IMR-90 (cell line): ENCODE measurements at regions not wholly inside any gene's neighbourhood (a gene's known extent, or its start where the extent isn't known, plus 50 kb on each side); places are given as distances from the start of the nearest gene placed in this dataset.

Source experiments
- ATAC-seq: fragments of 200-7000 bp; cut with Tn5 transposase; 2 replicates; pipeline ENCODE4 v1.9.1; 2020; ENCODE audit warnings: low read depth, mild to moderate bottlenecking, moderate library complexity
- BruUV-seq: library from RNA; stranded (reverse); fragments of 400-500 nt; replicated peaks from 2 replicates; lab custom pipeline; 2021; lab: Mats Ljungman, UMichigan
- CTCF ChIA-PET: fragments of 300-600 bp; formaldehyde crosslinking; extraction: SDS; loops from one replicate; lab custom pipeline; 2021; ENCODE audit warnings: antibody characterized with exemption; lab: Yijun Ruan, JAX
- POLR2A ChIA-PET: fragments of 300-600 bp; sonication (Branson Sonifier 250); formaldehyde crosslinking; loops from one replicate; lab custom pipeline; 2022; ENCODE audit warnings: antibody characterized with exemption; ENCODE audit not compliant: unreplicated experiment; lab: Charles Lee
- DNase-seq: peaks from one replicate; pipeline ENCODE4 v3.0.0; 2013
- H2AFZ ChIP-seq: replicated peaks from 2 replicates; pipeline ENCODE3; 2013; ENCODE audit warnings: low read length, mild to moderate bottlenecking; ENCODE audit not compliant: poor library complexity
- H2AK5ac ChIP-seq: 2 replicates; pipeline ENCODE4 v1.6.1; 2013; ENCODE audit warnings: low read depth, low read length, inconsistent platforms
- H2AK9ac ChIP-seq: replicated peaks from 2 replicates; pipeline ENCODE3; 2013; ENCODE audit warnings: mild to moderate bottlenecking, low read depth, low read length, moderate library complexity; ENCODE audit not compliant: poor library complexity
- H2BK120ac ChIP-seq: 2 replicates; pipeline ENCODE4 v1.6.1; 2013; ENCODE audit warnings: low read depth, low read length, inconsistent platforms
- H2BK15ac ChIP-seq: 3 replicates; pipeline ENCODE4 v1.6.1; 2013; ENCODE audit warnings: low read depth, low read length, inconsistent platforms
- H2BK20ac ChIP-seq: 2 replicates; pipeline ENCODE4 v1.6.1; 2013; ENCODE audit warnings: low read depth, mild to moderate bottlenecking, inconsistent platforms, low read length, moderate library complexity
- H2BK5ac ChIP-seq: 2 replicates; pipeline ENCODE4 v1.6.1; 2013; ENCODE audit warnings: mild to moderate bottlenecking, low read depth, low read length, inconsistent platforms; ENCODE audit not compliant: poor library complexity, severe bottlenecking
- H3K14ac ChIP-seq: replicated peaks from 2 replicates; pipeline ENCODE4 v1.6.1; 2013; ENCODE audit warnings: low read depth, low read length, inconsistent platforms
- H3K18ac ChIP-seq: 2 replicates; pipeline ENCODE4 v1.6.1; 2013; ENCODE audit warnings: low read depth, low read length, control low read depth
- H3K23ac ChIP-seq: 2 replicates; pipeline ENCODE4 v1.6.1; 2013; ENCODE audit warnings: low read depth, low read length, inconsistent platforms
- H3K27ac ChIP-seq: 2 replicates; pipeline ENCODE4 v1.5.1; 2013; ENCODE audit warnings: mild to moderate bottlenecking, control low read depth, low read length; ENCODE audit not compliant: insufficient read depth
- H3K27me3 ChIP-seq: 2 replicates; pipeline ENCODE4 v1.6.1; 2013; ENCODE audit warnings: low read length; ENCODE audit not compliant: control insufficient read depth, insufficient read depth
- H3K36me3 ChIP-seq: 2 replicates; pipeline ENCODE4 v1.6.1; 2013; ENCODE audit warnings: low read length, mixed read lengths; ENCODE audit not compliant: control insufficient read depth, insufficient read depth
- H3K4ac ChIP-seq: 2 replicates; pipeline ENCODE4 v1.6.1; 2013; ENCODE audit warnings: low read depth, low read length, inconsistent platforms
- H3K4me1 ChIP-seq: 2 replicates; pipeline ENCODE4 v1.6.1; 2013; ENCODE audit warnings: low read length, mixed read lengths; ENCODE audit not compliant: control insufficient read depth, insufficient read depth
- H3K4me2 ChIP-seq: 2 replicates; pipeline ENCODE4 v1.6.1; 2013; ENCODE audit warnings: low read depth, mild to moderate bottlenecking, control low read depth, low read length, moderate library complexity
- H3K4me3 ChIP-seq: 2 replicates; pipeline ENCODE4 v1.5.1; 2013; ENCODE audit warnings: low read depth, mild to moderate bottlenecking, control low read depth, low read length, moderate library complexity; ENCODE audit not compliant: insufficient read depth
- H3K56ac ChIP-seq: 2 replicates; pipeline ENCODE4 v1.6.1; 2013; ENCODE audit warnings: low read length, inconsistent platforms; ENCODE audit not compliant: insufficient read depth; ENCODE audit errors: extremely low read depth
- H3K79me1 ChIP-seq, 2 experiments: 2 replicates each; pipeline ENCODE4 v1.6.1; 2013; ENCODE audit warnings: low read length in 2 of 2, inconsistent platforms in 1 of 2, low read depth in 1 of 2
- H3K9ac ChIP-seq: 2 replicates; pipeline ENCODE4 v1.6.1; 2013; ENCODE audit warnings: low read depth, low read length, control low read depth
- H3K9me1 ChIP-seq: 2 replicates; pipeline ENCODE4 v1.6.1; 2013; ENCODE audit warnings: low read length, inconsistent platforms; ENCODE audit not compliant: insufficient read depth
- H3K9me3 ChIP-seq: 2 replicates; pipeline ENCODE4 v1.6.1; 2013; ENCODE audit warnings: low read length; ENCODE audit not compliant: control insufficient read depth, insufficient read depth
- H4K20me1 ChIP-seq: 2 replicates; pipeline ENCODE4 v1.6.1; 2013; ENCODE audit warnings: low read length, inconsistent platforms; ENCODE audit not compliant: insufficient read depth
- H4K5ac ChIP-seq: 2 replicates; pipeline ENCODE4 v1.6.1; 2013; ENCODE audit warnings: mild to moderate bottlenecking, low read depth, low read length, control low read depth
- H4K8ac ChIP-seq, 2 experiments: 2 replicates each; pipeline ENCODE4 v1.6.1; 2013; ENCODE audit warnings: low read depth in 2 of 2, low read length in 2 of 2, control low read depth in 1 of 2, inconsistent platforms in 1 of 2
- H4K91ac ChIP-seq: 2 replicates; pipeline ENCODE4 v1.6.1; 2013; ENCODE audit warnings: low read depth, low read length, inconsistent platforms; ENCODE audit not compliant: insufficient read depth
- BHLHE40 ChIP-seq: fragments of 150-350 bp; IDR thresholded peaks from 2 replicates; pipeline ENCODE4 v1.6.1; 2016; ENCODE audit warnings: mild to moderate bottlenecking, low read depth, low read length
- CEBPB ChIP-seq: IDR thresholded peaks from 2 replicates; pipeline ENCODE4 v1.6.1; 2012; ENCODE audit warnings: low read depth, low read length, improper control_type of control experiment
- CHD1 ChIP-seq: IDR thresholded peaks from 2 replicates; pipeline ENCODE4 v1.6.1; 2012; ENCODE audit warnings: low read depth, low read length, improper control_type of control experiment
- FOS ChIP-seq: fragments of 150-350 bp; IDR thresholded peaks from 2 replicates; pipeline ENCODE4 v1.6.1; 2016; ENCODE audit warnings: low read depth, low read length
- RFX5 ChIP-seq: IDR thresholded peaks from 2 replicates; pipeline ENCODE4 v1.8.0; 2012; ENCODE audit warnings: low read depth, mild to moderate bottlenecking, low read length, moderate library complexity
- WGBS, 2 experiments: methylation state at CpG; one replicate each; pipeline versions ENCODE4 v1.1.5 to v1.1.7; 2013; ENCODE audit warnings: missing lambda C conversion rate in 2 of 2; ENCODE audit not compliant: insufficient read length in 1 of 2; ENCODE audit errors: extremely low coverage in 2 of 2; 5-methylcytosine and 5-hydroxymethylcytosine counted together
- dilution Hi-C: fragments of 300-500 bp; cut with HindIII; formaldehyde crosslinking; loops from one replicate; pipeline ENCODE4 v1.14.3; 2018; ENCODE audit warnings: low sequenced_read_pairs; ENCODE audit not compliant: unreplicated experiment
- in situ Hi-C: fragments of 300-500 bp; cut with MboI; formaldehyde crosslinking; loops from 3 replicates; pipeline ENCODE4 v1.14.3; 2019; ENCODE audit warnings: low sequenced_read_pairs, inconsistent platforms, mixed read lengths
- intact Hi-C: fragments of 100-400 bp; cut with micrococcal nuclease; formaldehyde crosslinking; loops from 2 replicates; pipeline ENCODE4 v1.10.0; 2022
- TF ChIP-seq, protein P1 (sequence below): conservative IDR thresholded peaks from 2 replicates; pipeline ENCODE4 v1.5.1; 2012; ENCODE audit warnings: mild to moderate bottlenecking, low read depth, low read length, improper control_type of control experiment
- TF ChIP-seq, protein P2 (sequence below): fragments of 150-350 bp; IDR thresholded peaks from 2 replicates; pipeline ENCODE4 v1.6.1; 2016; ENCODE audit warnings: low read depth, mild to moderate bottlenecking, low read length, moderate library complexity, borderline replicate concordance

DNA sequence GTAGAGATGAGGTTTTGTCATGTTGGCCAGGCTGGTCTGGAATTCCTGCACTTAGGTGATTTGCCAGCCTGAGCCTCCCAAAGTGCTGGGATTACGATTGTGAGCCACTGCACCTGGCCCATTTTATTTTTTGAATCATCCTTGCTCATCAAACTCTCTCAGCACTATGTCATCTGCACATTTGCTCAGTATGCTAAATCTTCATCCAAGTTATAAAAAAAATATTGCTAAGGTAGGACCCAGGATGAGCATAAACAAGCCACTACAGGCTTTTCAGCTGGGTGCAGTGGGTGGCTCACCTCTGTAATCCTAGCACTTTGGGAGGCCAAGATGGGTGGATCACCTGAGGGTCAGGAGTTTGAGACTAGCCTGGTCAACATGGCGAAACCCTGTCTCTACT lies 510.1 kb upstream of the LARGE1 start:
- H2AK9ac ChIP-seq = no peak overlapping the region

More for the DNA sequence above, 510.1 kb upstream of the LARGE1 start:
- ATAC-seq = no peak
- Histone ChIP-seq H2AK5ac (no peak overlapping the region), H2BK15ac (no peak overlapping the region), H4K8ac (no peak overlapping the region), H3K79me1 (no peaks in the 10 kb centered on the region), H3K36me3 (no peaks in the 10 kb centered on the region), H3K4me3 (no peak overlapping the region), H4K5ac (no peak overlapping the region), H3K4me1 (no peaks in the 10 kb centered on the region), H3K27me3 (no peaks in the 10 kb centered on the region), H2BK120ac (no peak overlapping the region), H2BK5ac (no peak overlapping the region), H3K9me1 (no peaks in the 10 kb centered on the region), H3K14ac (no peak overlapping the region), H3K9ac (no peak overlapping the region), H2BK20ac (no peak overlapping the region), H3K27ac (no peak overlapping the region), H3K18ac (no peak overlapping the region), H3K4ac (no peak overlapping the region), H4K91ac (no peak overlapping the region), H3K9me3 (peaks cover 24% of the 10 kb centered on the region), H3K4me2 (no peak overlapping the region), H4K20me1 (no peaks in the 10 kb centered on the region), H2AFZ (no peak overlapping the region), H3K23ac (no peak overlapping the region), H3K56ac (no peak overlapping the region)
- no TSS peak for BruUV-seq
- in situ Hi-C loops = no loop called here
- ChIA-PET CTCF (no interaction called here), POLR2A (no interaction called here)
- dilution Hi-C loops = no loop called here
- WGBS, 2 experiments = no CpG with 5 or more reads among the region's 2 CpGs
- DNase-seq = no peak
- TF ChIP-seq, protein P1, sequence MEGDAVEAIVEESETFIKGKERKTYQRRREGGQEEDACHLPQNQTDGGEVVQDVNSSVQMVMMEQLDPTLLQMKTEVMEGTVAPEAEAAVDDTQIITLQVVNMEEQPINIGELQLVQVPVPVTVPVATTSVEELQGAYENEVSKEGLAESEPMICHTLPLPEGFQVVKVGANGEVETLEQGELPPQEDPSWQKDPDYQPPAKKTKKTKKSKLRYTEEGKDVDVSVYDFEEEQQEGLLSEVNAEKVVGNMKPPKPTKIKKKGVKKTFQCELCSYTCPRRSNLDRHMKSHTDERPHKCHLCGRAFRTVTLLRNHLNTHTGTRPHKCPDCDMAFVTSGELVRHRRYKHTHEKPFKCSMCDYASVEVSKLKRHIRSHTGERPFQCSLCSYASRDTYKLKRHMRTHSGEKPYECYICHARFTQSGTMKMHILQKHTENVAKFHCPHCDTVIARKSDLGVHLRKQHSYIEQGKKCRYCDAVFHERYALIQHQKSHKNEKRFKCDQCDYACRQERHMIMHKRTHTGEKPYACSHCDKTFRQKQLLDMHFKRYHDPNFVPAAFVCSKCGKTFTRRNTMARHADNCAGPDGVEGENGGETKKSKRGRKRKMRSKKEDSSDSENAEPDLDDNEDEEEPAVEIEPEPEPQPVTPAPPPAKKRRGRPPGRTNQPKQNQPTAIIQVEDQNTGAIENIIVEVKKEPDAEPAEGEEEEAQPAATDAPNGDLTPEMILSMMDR = no peak
- TF ChIP-seq CHD1 = no peak
- TF ChIP-seq CEBPB = no peak
- no peak for TF ChIP-seq RFX5
- TF ChIP-seq, protein P2, sequence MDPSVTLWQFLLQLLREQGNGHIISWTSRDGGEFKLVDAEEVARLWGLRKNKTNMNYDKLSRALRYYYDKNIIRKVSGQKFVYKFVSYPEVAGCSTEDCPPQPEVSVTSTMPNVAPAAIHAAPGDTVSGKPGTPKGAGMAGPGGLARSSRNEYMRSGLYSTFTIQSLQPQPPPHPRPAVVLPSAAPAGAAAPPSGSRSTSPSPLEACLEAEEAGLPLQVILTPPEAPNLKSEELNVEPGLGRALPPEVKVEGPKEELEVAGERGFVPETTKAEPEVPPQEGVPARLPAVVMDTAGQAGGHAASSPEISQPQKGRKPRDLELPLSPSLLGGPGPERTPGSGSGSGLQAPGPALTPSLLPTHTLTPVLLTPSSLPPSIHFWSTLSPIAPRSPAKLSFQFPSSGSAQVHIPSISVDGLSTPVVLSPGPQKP = no peak
- TF ChIP-seq BHLHE40 = no peak
- TF ChIP-seq FOS = no peak
- intact Hi-C loops = no loop called here
